GM12891 (cell line): ENCODE measurements at regions not wholly inside any gene's neighbourhood (a gene's known extent, or its start where the extent isn't known, plus 50 kb on each side); places are given as distances from the start of the nearest gene placed in this dataset.

Source experiments
- DNase-seq: peaks from one replicate; pipeline ENCODE4 v3.0.0; 2011; ENCODE audit warnings: low spot score; ENCODE audit not compliant: insufficient read length
- FAIRE-seq: peaks from 2 replicates; lab custom pipeline; 2011; peaks lifted over from hg19 to GRCh38; lab: Jason Lieb, UNC
- PAX5 ChIP-seq: IDR thresholded peaks from 2 replicates; pipeline ENCODE4 v1.6.1; 2011; ENCODE audit warnings: low read length, moderate library complexity, mild to moderate bottlenecking; ENCODE audit not compliant: insufficient read depth, severe bottlenecking
- POLR2A ChIP-seq: IDR thresholded peaks from 2 replicates; pipeline ENCODE4 v1.6.1; 2011; ENCODE audit warnings: low read depth, low read length, control low read depth
- POLR2AphosphoS5 ChIP-seq: IDR thresholded peaks from 2 replicates; pipeline ENCODE4 v1.6.1; 2011; ENCODE audit warnings: low read depth, low read length, control low read depth
- POU2F2 ChIP-seq: IDR thresholded peaks from 2 replicates; pipeline ENCODE4 v1.6.1; 2011; ENCODE audit warnings: low read depth, mild to moderate bottlenecking, control low read depth, low read length, moderate library complexity
- SPI1 ChIP-seq: IDR thresholded peaks from 2 replicates; pipeline ENCODE4 v1.6.1; 2011; ENCODE audit warnings: low read depth, low read length, control low read depth
- TAF1 ChIP-seq: IDR thresholded peaks from 2 replicates; pipeline ENCODE4 v1.6.1; 2011; ENCODE audit warnings: low read depth, low read length, control low read depth

DNA sequence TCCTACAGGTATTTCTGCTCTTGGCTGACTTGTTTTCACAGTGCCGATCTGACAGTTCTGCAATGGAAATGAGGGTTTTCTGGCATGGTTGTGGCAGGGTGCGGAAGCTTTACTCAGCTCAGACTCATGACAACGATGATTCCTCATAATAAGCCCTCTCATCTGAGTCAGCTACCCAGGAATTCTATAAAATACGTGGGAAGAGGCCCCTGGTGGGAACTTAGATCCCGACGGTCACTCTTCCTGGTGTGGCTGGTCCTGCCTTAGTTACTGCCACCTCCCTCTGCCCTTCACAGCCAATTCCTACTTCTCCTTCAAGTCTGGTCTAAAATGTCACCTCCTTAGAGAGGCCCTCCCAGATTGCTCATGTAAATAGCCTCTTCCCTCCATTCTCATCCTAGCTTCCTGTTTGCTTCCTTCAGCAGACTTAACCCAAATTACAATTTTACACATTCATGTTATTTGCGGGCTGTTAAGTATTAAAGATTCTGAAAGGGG lies 104.2 kb upstream of the MAP1LC3B2 start:
- DNase-seq (no peak), FAIRE-seq (no peak)
- TF ChIP-seq POLR2A (no peak), SPI1 (no peak), POU2F2 (no peak), PAX5 (no peak), TAF1 (no peak), POLR2AphosphoS5 (no peak)

DNA sequence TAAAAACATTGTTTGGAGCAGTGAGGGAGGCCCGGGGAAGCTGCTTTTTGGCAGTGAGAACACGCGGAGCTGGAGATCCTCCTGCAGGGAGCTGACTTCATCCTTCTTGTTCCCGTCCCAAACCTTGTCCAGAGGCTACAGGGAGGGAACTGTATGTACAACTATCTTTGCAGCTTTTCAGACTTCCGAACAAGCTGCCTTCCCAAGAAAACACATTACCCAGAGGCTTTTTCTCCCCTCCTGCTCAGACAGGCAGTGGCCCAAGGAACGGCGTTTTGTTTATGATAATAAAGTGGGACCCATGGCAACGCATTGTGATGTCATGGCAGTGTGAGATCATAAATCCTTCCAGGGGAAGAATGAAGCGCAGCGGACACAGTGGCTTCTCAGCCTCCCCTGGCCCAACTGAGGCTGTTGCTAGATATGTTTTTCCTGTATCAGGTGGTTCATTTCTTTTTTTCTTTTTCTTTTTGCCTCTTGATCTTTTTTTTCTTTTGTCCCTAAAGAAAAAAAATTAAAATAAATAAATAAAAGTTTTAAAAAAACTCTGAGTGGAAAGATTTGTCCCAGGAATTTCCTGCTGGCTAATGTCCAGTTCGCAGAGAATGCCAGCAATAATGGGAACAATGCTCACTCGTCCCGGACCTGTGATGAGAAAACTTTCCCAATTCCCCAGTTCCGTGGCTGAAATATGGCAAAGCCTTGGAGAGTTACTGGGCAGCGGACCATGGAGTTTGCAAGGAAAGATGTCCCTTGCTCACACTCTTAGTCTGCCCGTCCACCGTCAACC lies 103.4 kb upstream of the MAP1LC3B2 start:
- TF ChIP-seq POU2F2 = no peak
- FAIRE-seq = no peak
- no peak for DNase-seq

DNA sequence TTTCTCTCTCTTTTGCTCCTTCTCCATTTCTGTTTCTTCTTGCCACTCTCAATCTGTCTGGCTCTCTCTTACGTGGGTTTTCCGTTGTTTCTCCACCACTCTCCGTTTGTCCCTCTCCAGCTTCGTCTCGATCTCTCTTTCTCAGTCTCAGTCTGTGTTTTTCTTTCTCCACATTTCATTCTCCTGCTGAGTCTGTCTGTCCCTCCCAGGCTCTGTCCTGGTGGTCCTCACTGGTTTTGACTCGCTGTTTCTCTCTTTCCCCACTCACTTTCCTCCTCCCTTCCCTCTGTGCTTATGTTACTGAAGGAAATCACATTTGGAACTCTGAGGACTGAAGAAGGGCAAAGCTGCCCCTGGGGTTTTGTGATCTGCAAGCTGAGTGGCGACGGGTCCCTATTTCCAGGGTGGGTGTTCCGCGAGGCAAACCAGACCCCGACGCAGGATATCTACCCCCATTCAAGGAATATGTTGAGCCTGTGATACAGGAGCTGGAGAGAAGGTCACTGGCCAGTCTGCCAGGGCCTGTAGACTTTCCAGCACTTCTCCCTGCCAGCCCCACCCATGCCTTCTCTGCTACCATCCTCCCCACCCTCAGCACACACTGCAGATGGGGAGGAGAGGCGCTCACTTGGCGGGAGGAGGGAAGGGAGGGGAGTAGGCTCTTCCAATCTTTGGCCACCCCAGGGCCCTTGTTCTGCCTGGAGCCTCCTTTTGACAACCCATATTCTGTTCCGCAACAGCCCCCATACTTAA lies 102.7 kb upstream of the MAP1LC3B2 start:
- DNase-seq = no peak
- TF ChIP-seq POU2F2 (no peak), POLR2AphosphoS5 (no peak), SPI1 (no peak), TAF1 (no peak), POLR2A (no peak), PAX5 (no peak)
- FAIRE-seq = no peak

DNA sequence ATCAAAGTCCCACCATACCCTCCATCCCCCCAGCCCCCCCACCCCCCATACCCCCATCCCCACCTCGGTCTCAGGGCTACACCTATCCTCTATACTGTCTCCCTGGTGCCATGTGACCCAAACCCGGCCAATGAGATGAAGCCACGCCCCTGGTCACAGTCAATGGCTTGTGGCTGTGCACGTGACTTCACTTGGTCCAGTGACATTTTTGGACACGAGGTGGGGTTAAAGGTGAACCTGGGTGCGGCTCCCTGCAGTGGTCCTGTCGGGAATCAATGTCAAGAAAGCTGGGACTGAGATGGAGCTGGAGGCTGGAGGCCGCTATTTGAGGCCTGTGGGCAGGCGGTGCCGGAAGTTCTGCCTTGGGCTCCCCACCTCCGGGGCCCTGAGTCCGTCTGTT lies 100.7 kb upstream of the MAP1LC3B2 start:
- FAIRE-seq (no peak), DNase-seq (no peak)
- no peak for TF ChIP-seq PAX5

DNA sequence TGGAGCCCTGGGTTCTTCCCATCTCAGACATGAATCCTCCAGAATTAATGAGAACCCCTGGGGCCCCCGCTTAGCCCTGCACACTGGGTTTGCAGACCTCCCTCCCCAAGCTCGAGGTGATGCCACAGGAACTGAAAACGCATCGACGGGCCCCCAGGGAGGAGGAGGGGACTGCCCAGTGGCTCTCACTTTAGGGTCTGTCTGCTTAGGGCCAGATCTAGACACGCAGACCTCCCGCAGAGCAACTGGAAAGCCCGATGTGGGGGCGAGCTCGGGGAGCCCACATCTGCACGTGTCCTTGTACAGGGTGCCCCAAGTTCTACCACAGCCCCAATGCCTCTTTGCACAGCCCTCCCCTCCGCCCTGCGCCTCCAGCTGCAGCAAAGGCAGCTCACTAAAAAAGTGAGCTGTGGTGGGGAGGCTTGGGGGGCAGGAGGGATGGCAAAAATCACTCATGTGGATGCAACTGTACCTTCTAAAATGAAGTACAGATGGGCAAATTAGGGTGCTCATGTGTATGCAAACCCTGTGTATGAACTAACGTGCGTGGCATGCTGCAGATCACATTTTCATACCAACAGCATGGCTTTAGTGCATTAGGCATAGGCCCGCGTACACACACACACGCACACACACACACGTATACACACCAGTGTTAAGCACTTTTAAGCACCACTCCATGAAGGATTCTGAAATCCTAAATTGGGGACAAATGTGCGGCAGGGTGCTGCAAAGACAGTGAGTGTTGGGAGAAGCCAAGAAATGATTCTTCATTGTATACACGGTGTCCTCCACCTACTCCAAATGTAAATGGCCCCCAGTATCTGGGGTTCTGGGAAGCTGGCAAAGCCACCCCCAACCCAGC lies 99.9 kb upstream of the MAP1LC3B2 start:
- FAIRE-seq (no peak), DNase-seq (no peak)
- TF ChIP-seq TAF1 (no peak), SPI1 (peak; percentile 60; the same call in 1 of the 2 replicates), POLR2A (no peak)

DNA sequence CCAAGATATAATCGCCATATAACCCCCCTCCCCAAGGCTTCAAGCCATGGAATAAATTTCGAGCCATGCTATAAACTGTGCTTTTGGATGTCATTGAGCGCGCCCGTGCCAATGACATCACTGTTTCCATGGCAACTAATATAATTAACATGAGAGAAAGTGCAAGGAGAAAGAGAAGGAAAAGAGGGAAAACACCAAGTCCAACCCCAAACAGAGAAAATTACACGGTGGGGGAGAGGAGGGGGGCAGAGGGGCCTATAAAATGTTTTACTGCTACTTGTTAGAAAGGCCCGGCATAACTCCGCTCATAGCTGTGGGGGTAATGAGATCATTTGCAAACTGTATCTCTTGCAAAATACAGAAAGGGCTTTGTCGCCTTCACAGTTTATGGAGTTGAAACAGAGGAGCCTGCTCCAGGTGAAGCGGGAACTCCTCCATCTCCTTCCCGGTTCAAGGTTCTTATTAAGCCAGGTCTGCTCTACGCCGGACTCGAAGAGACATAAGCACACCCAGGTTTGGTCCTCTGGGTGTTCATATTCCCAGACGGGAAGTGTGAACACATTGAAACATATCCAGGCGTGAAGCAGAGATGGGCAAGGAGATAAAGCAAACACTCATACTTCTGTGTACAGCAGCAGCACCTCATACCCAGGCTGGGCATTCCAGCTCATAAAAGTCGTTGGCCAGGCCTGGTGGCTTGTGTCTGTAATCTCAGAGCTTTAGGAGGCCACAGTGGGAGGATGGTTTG lies 99.1 kb upstream of the MAP1LC3B2 start:
- no peak for DNase-seq

DNA sequence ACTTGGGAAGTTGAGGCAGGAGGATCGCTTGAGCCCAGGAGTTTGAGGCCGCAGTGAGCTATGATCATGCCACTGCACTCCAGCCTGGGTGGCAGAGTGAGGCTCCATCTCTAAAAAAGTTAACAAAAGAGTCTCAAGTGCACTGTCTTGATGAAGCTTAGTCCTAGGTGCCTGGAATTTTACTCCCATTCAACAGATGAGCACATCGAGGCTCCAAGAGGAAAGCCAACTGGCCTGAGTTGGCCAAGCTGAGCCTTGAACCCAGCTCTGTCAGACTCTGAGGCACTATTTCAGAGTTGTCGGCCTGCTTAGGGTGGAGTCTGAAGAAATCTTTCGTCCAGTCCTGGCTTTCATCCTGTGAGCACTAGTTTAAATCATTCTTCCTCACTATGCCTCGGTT lies 98.1 kb upstream of the MAP1LC3B2 start:
- no peak for DNase-seq
- FAIRE-seq = no peak
- TF ChIP-seq PAX5 = no peak
- no peak for TF ChIP-seq POLR2A
- no peak for TF ChIP-seq SPI1
- TF ChIP-seq POLR2AphosphoS5 = no peak
- no peak for TF ChIP-seq TAF1
- no peak for TF ChIP-seq POU2F2

More for the DNA sequence above, 99.1 kb upstream of the MAP1LC3B2 start:
- no peak for FAIRE-seq
- no peak for TF ChIP-seq POLR2AphosphoS5
- no peak for TF ChIP-seq POLR2A
- TF ChIP-seq SPI1 = no peak
- TF ChIP-seq TAF1 = no peak
- no peak for TF ChIP-seq POU2F2
- no peak for TF ChIP-seq PAX5

DNA sequence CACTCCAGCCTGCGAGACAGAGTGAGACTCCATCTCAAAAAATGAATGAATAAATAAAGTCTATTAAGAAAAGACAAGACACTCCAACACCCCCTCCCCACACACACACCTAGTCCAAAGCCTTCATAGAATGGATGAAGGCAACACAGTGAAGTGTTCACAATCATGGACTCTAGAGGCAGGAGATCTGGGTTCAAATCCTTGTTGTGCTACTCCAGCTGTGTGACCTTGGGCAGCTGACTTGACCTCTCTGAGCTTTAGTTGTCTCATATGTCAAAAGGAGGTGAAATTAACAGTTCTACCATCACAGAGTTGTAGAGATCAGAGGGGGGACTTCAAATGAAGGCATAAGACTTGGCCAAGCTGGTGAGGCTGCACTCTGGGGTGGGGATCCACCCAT lies 95.8 kb upstream of the MAP1LC3B2 start:
- no peak for DNase-seq
- no peak for FAIRE-seq
- TF ChIP-seq POLR2AphosphoS5 (no peak), POU2F2 (no peak), PAX5 (no peak), SPI1 (no peak), TAF1 (no peak), POLR2A (no peak)

DNA sequence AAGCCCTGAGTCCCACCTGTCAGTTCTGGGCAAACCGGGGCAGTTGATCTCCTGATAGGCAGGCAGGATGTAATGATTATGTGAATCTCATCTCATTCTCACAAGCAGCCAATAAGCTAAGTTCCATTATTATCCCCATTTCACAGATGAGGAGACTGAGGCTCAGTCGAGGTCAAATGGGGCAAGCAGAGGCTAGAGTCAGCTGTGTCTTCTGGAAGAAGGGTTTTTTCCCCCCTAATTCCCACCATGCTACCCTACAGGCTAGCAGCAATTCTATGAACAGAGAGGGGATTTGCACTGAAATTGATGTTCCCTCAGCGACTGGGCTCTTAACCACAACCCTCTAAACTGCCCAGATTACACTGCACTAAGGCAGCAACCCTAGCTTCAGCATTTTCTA lies 93.8 kb upstream of the MAP1LC3B2 start:
- DNase-seq (no peak), FAIRE-seq (no peak)
- no peak for TF ChIP-seq POLR2A
- TF ChIP-seq POU2F2 = no peak
- TF ChIP-seq TAF1 = no peak
- no peak for TF ChIP-seq SPI1
- TF ChIP-seq POLR2AphosphoS5 = no peak
- TF ChIP-seq PAX5 = no peak

DNA sequence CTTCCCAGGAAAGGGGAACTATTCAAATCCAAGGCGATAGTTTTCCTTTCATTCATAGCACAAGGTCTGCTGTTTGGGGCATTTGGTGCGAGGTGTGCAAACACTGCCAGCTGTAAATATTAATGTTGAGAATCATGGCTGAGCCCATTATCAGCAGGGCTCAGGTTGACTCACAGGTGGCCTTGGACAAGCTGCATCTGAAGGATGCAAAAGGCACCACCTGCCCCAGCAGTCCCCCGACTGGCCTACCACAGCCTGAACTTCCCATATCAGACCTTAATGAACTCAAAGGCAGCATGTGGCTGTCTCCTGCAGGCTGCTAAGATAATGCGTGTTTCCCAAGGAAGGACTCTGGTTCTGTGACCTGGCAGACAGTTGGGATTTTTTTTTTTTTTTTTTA lies 93.3 kb upstream of the MAP1LC3B2 start:
- TF ChIP-seq POLR2A = no peak
- FAIRE-seq = no peak
- no peak for DNase-seq

DNA sequence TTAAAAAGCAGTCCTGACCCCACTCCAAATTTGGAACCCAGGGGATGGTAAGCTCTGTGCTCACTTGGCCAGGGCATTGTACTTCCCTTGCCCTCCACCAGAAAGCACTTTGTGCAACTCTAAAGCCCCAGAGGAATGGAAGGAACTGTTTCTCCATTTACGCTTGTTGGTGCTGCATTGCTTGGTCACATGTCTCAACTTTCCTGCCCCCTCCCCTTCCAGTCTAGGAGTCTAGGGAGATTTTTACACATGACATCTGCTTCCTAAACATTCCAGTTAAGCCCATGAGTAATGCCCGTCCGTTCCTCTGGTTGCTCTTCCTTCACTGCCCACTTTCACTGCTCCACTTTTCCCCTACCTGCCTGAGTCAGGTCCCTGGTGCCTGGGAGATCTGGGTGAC lies 92.6 kb upstream of the MAP1LC3B2 start:
- DNase-seq (no peak), FAIRE-seq (no peak)
- TF ChIP-seq POU2F2 (no peak), POLR2A (no peak), PAX5 (no peak), TAF1 (no peak), SPI1 (no peak), POLR2AphosphoS5 (no peak)
